GM18858 (cell line): ENCODE measurements at regions not wholly inside any gene's neighbourhood (a gene's known extent, or its start where the extent isn't known, plus 50 kb on each side); places are given as distances from the start of the nearest gene placed in this dataset.

Source experiments
- ATAC-seq: cut with Tn5 transposase; IDR thresholded peaks from one replicate; pipeline ENCODE4 v1.9.1; 2021; ENCODE audit not compliant: unreplicated experiment

GRCh38 chr4:14023036-14023435, 395.5 kb upstream of the BOD1L1 start:
- ATAC-seq = no peak

DNA sequence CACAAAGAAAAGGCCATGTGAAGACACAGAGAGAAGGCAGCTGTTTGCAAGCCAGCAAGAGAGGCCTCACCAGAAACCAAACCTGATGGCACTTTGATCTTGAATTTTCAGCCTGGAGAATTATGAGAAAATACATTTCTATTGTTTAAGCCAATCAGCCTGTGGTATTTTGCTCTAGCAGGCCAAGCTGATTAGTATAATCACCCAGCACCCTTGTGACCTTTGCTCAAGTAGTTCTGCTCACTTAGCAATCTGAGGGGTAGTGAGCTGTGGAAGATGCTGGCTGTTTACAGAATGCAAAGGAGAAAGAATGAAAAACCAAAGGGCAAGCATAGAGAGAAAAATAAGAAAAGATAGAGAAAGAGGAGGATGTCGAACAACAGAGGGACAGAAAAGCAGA, 396.4 kb upstream of the BOD1L1 start:
- ATAC-seq = no peak

GRCh38 chr4:14025111-14025510, 397.6 kb upstream of the BOD1L1 start:
- ATAC-seq = no peak

- ATAC-seq = no peak
Observed at GRCh38 chr4:14025891-14026290, 398.4 kb upstream of the BOD1L1 start.

GRCh38 chr4:14028862-14029261, 401.3 kb upstream of the BOD1L1 start:
- no peak for ATAC-seq

DNA sequence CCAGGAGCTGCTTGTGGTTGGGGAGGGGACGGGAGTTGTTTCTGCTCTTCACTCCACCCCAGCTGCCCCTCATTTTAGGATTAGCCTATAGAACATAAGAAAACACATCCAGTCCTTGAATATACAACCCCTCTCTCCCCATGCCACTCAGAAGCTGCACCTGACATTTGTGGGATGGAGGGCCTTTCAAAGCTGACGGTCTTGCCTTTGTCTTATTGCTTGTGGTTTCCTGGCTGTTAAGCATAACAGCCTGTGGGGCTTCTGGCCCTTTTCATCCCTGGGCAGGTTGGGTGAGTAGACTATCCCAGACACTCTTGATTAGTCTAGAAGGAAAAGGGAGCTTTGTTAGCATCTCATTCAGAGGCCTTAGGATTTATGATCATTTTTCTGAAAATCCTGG, 407.6 kb upstream of the BOD1L1 start:
- no peak for ATAC-seq

DNA sequence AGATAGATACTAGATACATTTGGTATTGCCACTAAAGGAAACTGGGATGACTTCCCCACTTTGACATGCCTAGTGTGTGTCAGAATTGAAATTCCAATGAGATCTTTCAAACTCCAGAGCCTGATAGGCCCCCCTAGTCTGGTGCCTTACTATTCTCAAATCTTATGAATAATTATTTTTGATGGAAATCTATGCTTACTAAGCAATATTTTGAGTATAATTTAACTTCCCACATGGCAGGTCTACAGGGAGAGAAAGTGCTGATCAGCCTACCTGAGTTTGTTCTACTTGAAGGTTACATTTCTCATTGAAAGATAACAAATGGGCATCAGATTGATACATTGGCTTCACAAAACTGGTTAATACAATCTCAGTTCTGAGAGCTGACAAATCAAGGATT, 415.7 kb upstream of the BOD1L1 start:
- ATAC-seq = no peak

DNA sequence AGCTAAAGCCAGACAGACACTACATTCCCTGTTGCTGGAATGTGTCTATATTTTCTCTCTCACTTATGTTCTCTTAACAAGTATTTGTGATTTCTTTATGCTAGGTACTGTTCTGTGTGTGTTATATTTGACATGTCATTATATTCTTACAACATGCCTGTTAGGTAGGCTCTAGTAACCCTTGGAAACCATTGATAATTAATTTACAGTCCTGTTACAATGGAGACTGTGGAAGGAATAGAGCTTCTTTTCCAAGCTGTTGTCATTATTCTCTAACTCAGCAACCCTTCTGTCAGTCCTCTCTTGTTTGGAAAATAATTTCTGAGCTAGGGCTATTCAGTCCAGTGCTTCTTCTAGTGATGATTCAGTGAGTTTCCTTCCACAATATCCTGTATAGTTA, 419.1 kb upstream of the BOD1L1 start:
- no peak for ATAC-seq

DNA sequence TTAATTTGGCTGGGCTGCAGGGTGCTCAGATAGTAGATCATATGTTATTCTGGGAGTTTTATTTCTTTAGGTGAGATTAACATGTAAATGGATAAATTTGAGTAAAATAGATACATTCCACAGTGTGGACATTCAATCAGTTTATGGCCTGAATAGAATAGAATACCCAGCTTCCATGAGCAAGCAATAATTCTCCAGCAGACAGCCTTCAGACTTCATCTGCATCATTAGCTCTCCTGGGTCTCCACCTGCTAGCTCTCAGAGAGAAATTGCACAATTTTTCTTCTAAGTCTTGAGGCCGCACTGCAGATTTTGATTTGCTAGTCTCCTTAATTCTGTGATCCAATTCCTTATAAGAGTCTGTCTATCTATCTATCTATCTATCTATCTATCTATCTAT, 420.3 kb upstream of the BOD1L1 start:
- ATAC-seq = no peak

GRCh38 chr4:14049946-14050345, 422.4 kb upstream of the BOD1L1 start:
- ATAC-seq = no peak

DNA sequence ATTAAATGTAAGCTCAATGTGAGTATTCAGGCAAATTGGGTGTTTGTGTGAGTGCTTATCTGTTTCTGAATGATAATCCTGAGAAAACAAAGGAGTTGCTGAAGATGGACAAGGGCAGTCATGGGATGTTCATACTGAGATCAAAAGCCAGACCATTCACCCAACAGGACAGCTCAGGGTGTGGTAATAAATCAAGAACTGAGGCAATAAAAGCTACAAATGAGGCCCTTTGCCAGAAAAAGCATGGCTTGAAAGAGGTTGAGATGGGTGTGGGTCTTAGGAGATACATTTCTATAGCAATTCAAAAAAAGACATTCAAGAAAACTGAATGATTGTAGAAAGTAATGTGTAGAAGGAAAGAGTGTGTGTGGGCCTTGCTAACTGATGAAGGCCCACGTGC, 425.8 kb upstream of the BOD1L1 start:
- no peak for ATAC-seq

DNA sequence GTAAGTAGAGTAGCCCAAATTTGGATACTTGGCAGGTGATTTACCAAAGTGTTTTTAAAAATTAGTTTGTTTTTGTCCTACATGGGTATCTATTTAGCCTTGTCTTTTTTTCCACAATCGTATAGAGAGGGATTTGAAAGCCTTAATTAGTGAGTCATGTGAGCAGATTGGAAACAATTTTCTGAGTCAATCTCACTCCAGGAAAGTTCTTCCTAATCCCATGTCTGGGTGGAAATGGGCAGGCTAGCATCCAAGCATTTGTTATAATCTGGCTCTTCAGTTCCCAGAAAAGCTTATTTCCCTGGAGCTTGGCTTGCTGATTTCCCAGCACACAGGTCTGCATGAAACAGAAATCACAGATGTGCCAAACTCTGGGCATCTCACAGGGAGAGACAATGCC, 426.9 kb upstream of the BOD1L1 start:
- ATAC-seq = no peak

DNA sequence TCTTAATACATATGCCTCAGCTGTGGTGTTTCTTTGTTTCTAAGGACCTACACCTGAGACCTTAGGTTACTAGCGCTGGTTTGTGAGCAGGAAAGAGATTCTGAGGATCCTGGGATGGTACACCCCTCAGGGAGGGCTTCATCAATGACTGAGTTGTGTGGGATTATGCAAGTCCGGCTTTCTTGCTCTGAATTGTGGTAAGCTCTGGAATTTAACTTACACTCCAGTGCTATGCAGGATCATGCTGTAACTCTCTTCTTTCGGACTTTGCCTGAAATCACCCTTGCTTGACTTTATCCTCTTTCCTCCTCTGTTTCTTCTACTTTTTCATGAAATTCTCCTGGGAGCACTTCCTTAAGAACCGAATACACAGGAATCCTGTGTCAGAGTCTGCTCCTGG, 431.5 kb upstream of the BOD1L1 start:
- no peak for ATAC-seq

DNA sequence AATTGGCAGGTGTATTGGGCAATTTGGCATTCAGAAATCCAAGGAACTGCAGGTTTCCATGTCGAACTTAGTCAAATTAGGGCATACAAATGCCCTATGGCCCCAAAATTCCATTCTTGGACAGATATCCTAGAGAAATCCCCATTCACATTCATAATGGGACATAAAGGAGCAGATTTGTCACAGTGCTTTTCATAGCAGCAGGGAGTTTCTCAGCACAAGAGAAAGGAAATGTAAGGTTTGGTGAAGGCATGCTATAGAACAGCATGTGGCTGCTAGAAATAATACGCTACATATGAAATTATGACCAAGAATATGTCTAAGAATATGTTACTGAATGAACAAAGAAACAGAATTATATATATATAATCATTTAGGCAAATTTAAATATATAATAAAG, 437.5 kb upstream of the BOD1L1 start:
- ATAC-seq = no peak

DNA sequence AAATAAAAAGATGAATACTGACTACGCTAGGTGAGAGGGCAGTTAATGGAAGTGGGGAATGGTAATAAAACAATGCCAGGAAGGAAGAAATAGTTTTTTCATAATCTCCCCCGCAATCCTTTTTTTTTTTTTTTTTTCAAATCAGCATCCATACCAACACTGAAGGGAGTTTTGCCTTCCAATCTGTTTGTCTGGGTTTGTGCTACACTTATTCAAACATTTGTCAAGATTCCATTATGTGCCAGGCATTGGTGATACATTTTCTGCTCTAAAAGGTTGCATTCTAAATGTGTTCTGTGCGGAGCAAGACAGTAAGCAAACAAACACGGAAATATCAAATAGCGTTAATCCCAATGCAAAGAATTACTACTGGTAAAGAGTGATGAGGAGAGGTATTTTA, 437.9 kb upstream of the BOD1L1 start:
- ATAC-seq = no peak

- no peak for ATAC-seq
Observed at GRCh38 chr4:14066979-14067378, 439.5 kb upstream of the BOD1L1 start.

GRCh38 chr4:14069886-14070285, 442.4 kb upstream of the BOD1L1 start:
- ATAC-seq = no peak

DNA sequence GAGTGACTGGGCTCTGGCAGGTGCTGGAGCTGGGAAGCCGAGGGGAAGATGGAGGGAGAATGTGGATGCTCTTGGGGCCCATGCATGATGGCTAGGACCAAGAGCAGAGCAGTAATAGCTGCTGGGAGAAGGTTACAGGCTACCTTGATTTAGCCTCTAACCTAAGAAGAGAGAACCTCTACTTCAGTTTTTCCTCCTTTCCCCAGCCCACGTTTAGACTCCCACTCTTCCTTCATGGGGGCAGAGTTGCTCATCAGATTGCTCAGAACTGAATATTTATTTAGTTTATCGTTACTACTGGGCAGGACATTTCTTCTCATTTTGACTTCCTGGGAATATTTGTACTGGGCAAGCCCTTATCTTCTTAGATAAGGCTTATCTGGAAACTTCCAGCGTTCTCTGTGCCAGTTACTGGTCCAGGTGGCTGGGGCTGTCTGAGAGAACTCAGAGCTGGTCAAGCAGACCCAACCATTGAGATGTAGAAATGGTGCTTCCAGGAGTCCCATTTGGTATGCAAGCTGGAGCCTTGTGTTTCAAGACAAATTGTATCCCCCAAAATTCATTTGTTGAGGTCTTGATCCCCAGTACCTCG, 442.9 kb upstream of the BOD1L1 start:
- no peak for ATAC-seq

GRCh38 chr4:14072506-14072905, 445.0 kb upstream of the BOD1L1 start:
- no peak for ATAC-seq

GRCh38 chr4:14076776-14077175, 449.3 kb upstream of the BOD1L1 start:
- ATAC-seq = no peak

DNA sequence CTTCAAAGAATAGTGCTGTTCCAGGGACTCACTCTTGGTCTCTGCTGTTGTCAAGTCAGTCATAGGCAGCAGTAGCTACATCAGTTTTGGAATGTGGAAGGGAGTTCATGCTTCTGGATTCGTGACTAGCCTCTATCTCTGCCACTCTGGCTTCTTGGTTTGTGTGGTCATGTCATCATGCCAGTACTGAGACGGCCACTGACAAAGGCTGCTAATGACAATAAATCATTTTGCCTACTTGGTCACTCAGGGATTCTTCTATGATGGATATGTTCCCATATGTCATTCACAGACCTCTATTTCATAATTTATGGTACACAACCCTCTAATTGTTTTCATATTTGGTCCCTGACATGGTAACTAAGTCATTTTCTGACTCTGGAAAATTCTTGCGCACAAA, 450.8 kb upstream of the BOD1L1 start:
- ATAC-seq = no peak

DNA sequence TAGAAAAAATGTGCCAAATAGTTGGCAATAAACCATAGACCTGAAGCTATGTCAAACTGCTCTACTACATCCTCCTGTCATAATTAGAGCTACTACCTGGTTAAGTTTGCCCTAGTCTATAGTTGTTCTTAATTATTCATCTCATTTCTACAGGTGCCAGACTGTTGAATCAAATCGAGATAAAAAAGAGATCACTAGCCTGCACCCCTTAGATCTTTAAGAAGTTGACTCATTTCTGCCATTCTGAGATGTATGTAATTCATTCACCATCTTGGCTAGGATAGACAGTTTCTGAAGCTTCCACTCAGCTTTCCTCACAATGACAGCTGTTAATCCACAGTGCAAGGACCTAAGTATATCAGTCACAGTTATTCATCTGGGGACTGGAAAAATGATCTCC, 452.1 kb upstream of the BOD1L1 start:
- ATAC-seq = peak; percentile 46

GRCh38 chr4:14083150-14083549, 455.6 kb upstream of the BOD1L1 start:
- ATAC-seq = no peak

DNA sequence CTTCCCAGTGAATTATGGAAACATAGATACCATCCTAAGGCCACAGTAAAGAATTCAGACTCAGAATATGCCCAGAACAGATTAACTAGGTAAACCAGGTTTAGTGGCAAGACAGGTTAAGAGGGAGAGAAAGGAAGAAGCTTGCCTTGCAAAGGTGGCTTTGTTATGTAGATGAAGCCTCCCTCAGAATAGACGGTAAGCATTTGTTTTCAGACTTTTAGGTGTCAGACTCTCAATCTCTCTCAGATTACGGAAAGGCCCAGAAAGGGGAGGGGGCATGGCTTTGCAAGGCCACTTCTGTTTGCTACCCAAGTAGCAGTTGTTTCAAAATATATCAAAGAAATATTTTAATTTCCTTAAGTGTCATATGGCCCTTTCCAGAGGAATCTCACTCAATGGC, 457.1 kb upstream of the BOD1L1 start:
- no peak for ATAC-seq
